SK-N-SH (cell line): ENCODE measurements at regions not wholly inside any gene's neighbourhood (a gene's known extent, or its start where the extent isn't known, plus 50 kb on each side); places are given as distances from the start of the nearest gene placed in this dataset.

Experiments used
- CTCF ChIA-PET: fragments of 300-600, 350-600 bp; formaldehyde crosslinking; extraction: SDS; loops from one replicate; lab custom pipeline; 2021; lab: Yijun Ruan, JAX
- POLR2A ChIA-PET: fragments of 350-600 bp; sonication (Branson Sonifier 250); formaldehyde crosslinking; extraction: SDS; loops from one replicate; lab custom pipeline; 2020; ENCODE audit warnings: antibody characterized with exemption, inconsistent platforms; lab: Yijun Ruan, JAX
- DNase-seq: peaks from one replicate; pipeline ENCODE4 v3.0.0; 2012
- H2AFZ ChIP-seq: fragments of 200-600 bp; sonication (generic); 2 replicates; pipeline ENCODE4 v1.8.1; 2016; ENCODE audit warnings: antibody characterized with exemption, mild to moderate bottlenecking, low read depth
- H3F3A ChIP-seq: fragments of 200-600 bp; sonication (generic); replicated peaks from 2 replicates; pipeline ENCODE3; 2016; ENCODE audit warnings: antibody characterized with exemption, mild to moderate bottlenecking; ENCODE audit not compliant: insufficient read depth
- H3K27ac ChIP-seq, 2 experiments: fragments of 200-500 bp in 1 of 2; fragments of 200-600 bp in 1 of 2; sonication (Bioruptor generic) in 1 of 2; sonication (generic), shearing (Covaris generic) in 1 of 2; 2 replicates each; pipeline versions ENCODE4 v1.5.1 to v1.6.1; 2014 to 2016; ENCODE audit warnings: low read depth in 2 of 2, inconsistent platforms in 1 of 2, low read length in 1 of 2, mild to moderate bottlenecking in 1 of 2, mixed read lengths in 1 of 2
- H3K27me3 ChIP-seq: fragments of 200-600 bp; sonication (generic), shearing (Covaris generic); 2 replicates; pipeline ENCODE4 v1.6.1; 2016; ENCODE audit warnings: mixed run types; ENCODE audit not compliant: insufficient read depth
- H3K36me3 ChIP-seq, 2 experiments: fragments of 200-500 bp in 1 of 2; fragments of 200-600 bp in 1 of 2; sonication (Bioruptor generic) in 1 of 2; sonication (generic) in 1 of 2; replicated peaks in 1 of 2; 2 replicates each; pipeline versions ENCODE3 to v1.5.1; 2014 to 2016; ENCODE audit warnings: low read length in 1 of 2, mild to moderate bottlenecking in 1 of 2; ENCODE audit not compliant: insufficient read depth in 2 of 2, control insufficient read depth in 1 of 2
- H3K4me1 ChIP-seq, 2 experiments: fragments of 200-500 bp in 1 of 2; fragments of 200-600 bp in 1 of 2; sonication (Bioruptor generic) in 1 of 2; sonication (generic), shearing (Covaris generic) in 1 of 2; 2 replicates each; pipeline versions ENCODE4 v1.5.1 to v1.6.1; 2014 to 2016; ENCODE audit warnings: low read depth in 1 of 2, low read length in 1 of 2, mixed run types in 1 of 2; ENCODE audit not compliant: insufficient read depth in 2 of 2, control insufficient read depth in 1 of 2
- H3K4me2 ChIP-seq: fragments of 200-600 bp; sonication (generic), shearing (Covaris generic); 2 replicates; pipeline ENCODE4 v1.6.1; 2017; ENCODE audit warnings: mixed run types
- H3K4me3 ChIP-seq, 2 experiments: fragments of 200-500 bp in 1 of 2; fragments of 200-600 bp in 1 of 2; sonication (Bioruptor generic) in 1 of 2; sonication (generic), shearing (Covaris generic) in 1 of 2; 2 replicates each; pipeline versions ENCODE4 v1.5.1 to v1.8.1; 2014 to 2016; ENCODE audit warnings: low read depth in 2 of 2, inconsistent platforms in 1 of 2, low read length in 1 of 2, mild to moderate bottlenecking in 1 of 2, mixed read lengths in 1 of 2, moderate library complexity in 1 of 2
- H3K79me2 ChIP-seq: fragments of 200-600 bp; sonication (generic); 2 replicates; pipeline ENCODE4 v1.8.1; 2017; ENCODE audit warnings: mild to moderate bottlenecking; ENCODE audit not compliant: insufficient read depth
- H3K9ac ChIP-seq: fragments of 200-600 bp; sonication (generic); 2 replicates; pipeline ENCODE4 v1.6.1; 2017; ENCODE audit warnings: mixed run types
- H3K9me2 ChIP-seq: fragments of 200-600 bp; sonication (generic); 2 replicates; pipeline ENCODE4 v1.6.1; 2017; ENCODE audit warnings: mixed run types
- H3K9me3 ChIP-seq: fragments of 200-600 bp; sonication (generic); 2 replicates; pipeline ENCODE4 v1.6.1; 2017; ENCODE audit warnings: mixed run types, mild to moderate bottlenecking, moderate library complexity
- H4K20me1 ChIP-seq: fragments of 200-600 bp; sonication (generic); 2 replicates; pipeline ENCODE4 v1.6.1; 2017; ENCODE audit warnings: mild to moderate bottlenecking, mixed run types; ENCODE audit not compliant: insufficient read depth
- CHD2 ChIP-seq: fragments of 150-350 bp; IDR thresholded peaks from 2 replicates; pipeline ENCODE4 v1.6.1; 2018; ENCODE audit warnings: low read length; ENCODE audit not compliant: partially characterized antibody
- ELF1 ChIP-seq: IDR thresholded peaks from 2 replicates; pipeline ENCODE4 v1.4.0; 2012
- EP300 ChIP-seq, 2 experiments: IDR thresholded peaks; 2 replicates each; pipeline versions ENCODE4 v1.4.0 to v1.6.1; 2012; ENCODE audit warnings: borderline replicate concordance in 1 of 2, low read depth in 1 of 2, low read length in 1 of 2
- FOSL2 ChIP-seq: IDR thresholded peaks from 2 replicates; pipeline ENCODE4 v1.4.0; 2012; ENCODE audit warnings: low read depth, mild to moderate bottlenecking, moderate library complexity, borderline replicate concordance
- FOXM1 ChIP-seq: IDR thresholded peaks from 2 replicates; pipeline ENCODE4 v1.4.0; 2012; ENCODE audit warnings: low read depth, mild to moderate bottlenecking
- GABPA ChIP-seq: IDR thresholded peaks from 2 replicates; pipeline ENCODE4 v1.4.0; 2012; ENCODE audit warnings: low read depth, mild to moderate bottlenecking
- GATA2 ChIP-seq: sonication (generic); formaldehyde crosslinking; IDR thresholded peaks from 2 replicates; pipeline ENCODE4 v1.5.0; 2020; ENCODE audit warnings: mild to moderate bottlenecking, missing genetic modification reagents
- MAX ChIP-seq: IDR thresholded peaks from 2 replicates; pipeline ENCODE4 v1.4.0; 2012; ENCODE audit warnings: low read depth
- POLR2AphosphoS5 ChIP-seq: IDR thresholded peaks from 2 replicates; pipeline ENCODE4 v1.6.1; 2012; ENCODE audit warnings: low read depth, low read length
- RCOR1 ChIP-seq: fragments of 150-350 bp; IDR thresholded peaks from 2 replicates; pipeline ENCODE4 v1.6.1; 2017; ENCODE audit warnings: antibody characterized with exemption, low read length
- RFX5 ChIP-seq: IDR thresholded peaks from 2 replicates; pipeline ENCODE4 v1.6.1; 2012; ENCODE audit warnings: mild to moderate bottlenecking, improper control_type of control experiment, low read length
- RXRA ChIP-seq: IDR thresholded peaks from 2 replicates; pipeline ENCODE4 v1.4.0; 2012; ENCODE audit warnings: low read depth, mild to moderate bottlenecking, borderline replicate concordance
- SIN3A ChIP-seq: IDR thresholded peaks from 2 replicates; pipeline ENCODE4 v1.6.1; 2012; ENCODE audit warnings: low read depth, mild to moderate bottlenecking, low read length, moderate library complexity, borderline replicate concordance
- TAF1 ChIP-seq: IDR thresholded peaks from 2 replicates; pipeline ENCODE4 v1.6.1; 2012; ENCODE audit warnings: low read depth, mild to moderate bottlenecking, low read length, moderate library complexity, borderline replicate concordance
- TCF12 ChIP-seq: IDR thresholded peaks from 2 replicates; pipeline ENCODE4 v1.4.0; 2012
- TEAD4 ChIP-seq: IDR thresholded peaks from 2 replicates; pipeline ENCODE4 v1.4.0; 2012; ENCODE audit warnings: mild to moderate bottlenecking, borderline replicate concordance; ENCODE audit not compliant: insufficient read depth
- USF1 ChIP-seq: IDR thresholded peaks from 2 replicates; pipeline ENCODE4 v1.4.0; 2012; ENCODE audit warnings: low read depth, borderline replicate concordance
- USF2 ChIP-seq: fragments of 150-350 bp; IDR thresholded peaks from 2 replicates; pipeline ENCODE4 v1.6.1; 2017; ENCODE audit warnings: antibody characterized with exemption, low read length, low read depth, borderline replicate concordance
- WGBS: methylation state at CpG from one replicate; pipeline ENCODE4 v1.1.6; 2017; ENCODE audit warnings: low lambda C conversion rate; 5-methylcytosine and 5-hydroxymethylcytosine counted together

- Histone ChIP-seq H3K27ac (no peak overlapping the region), H3K27me3 (no peaks in the 10 kb centered on the region), H3K9ac (no peak overlapping the region), H3K9me3 (no peaks in the 10 kb centered on the region), H2AFZ (no peak overlapping the region), H3F3A (no peaks in the 10 kb centered on the region), H3K4me2 (no peak overlapping the region), H3K4me1 (peaks cover 0 to 2% of the 10 kb centered on the region in 2 experiments; a peak in 1 of 4 replicates), H3K4me3 (no peak overlapping the region), H3K9me2 (no peaks in the 10 kb centered on the region), H3K36me3 (no peaks in the 10 kb centered on the region), H4K20me1 (no peaks in the 10 kb centered on the region), H3K79me2 (no peaks in the 10 kb centered on the region)
- CTCF ChIA-PET: interaction anchor here (1.2 kb wide), 1 partner anchor 18 kb away, joined by 4 read pairs; no protein-coding TSS in a partner anchor
- POLR2A ChIA-PET: no interaction called here
- 31% methylated on average over 5 of the region's 5 CpGs for WGBS
- no peak for TF ChIP-seq EP300 (IDR thresholded peaks at IDR 0.05; ENCODE audit: borderline replicate concordance in 1 of 2, low read depth in 1 of 2, low read length in 1 of 2)
- no peak for TF ChIP-seq SIN3A
- no peak for TF ChIP-seq GABPA
- TF ChIP-seq USF1: no peak
- no peak for TF ChIP-seq TCF12
- no peak for TF ChIP-seq RXRA
- TF ChIP-seq FOXM1: no peak
- TF ChIP-seq ELF1: no peak
- TF ChIP-seq POLR2AphosphoS5: no peak
- TF ChIP-seq RCOR1: no peak
- no peak for TF ChIP-seq FOSL2
- TF ChIP-seq CHD2: no peak
- TF ChIP-seq GATA2 (CRISPR knock-in tag): no peak
- TF ChIP-seq TAF1: no peak
- TF ChIP-seq TEAD4: no peak
- TF ChIP-seq RFX5: no peak
- TF ChIP-seq USF2: no peak
- TF ChIP-seq MAX: no peak
- DNase-seq: no peak
Measured at GRCh38 chr7:36781011-36781738, 56.9 kb upstream of the AOAH start.
